ENCODE measurements at regions not wholly inside any gene's neighbourhood (a gene's known extent, or its start where the extent isn't known, plus 50 kb on each side); places are given as distances from the start of the nearest gene placed in this dataset.

DNA sequence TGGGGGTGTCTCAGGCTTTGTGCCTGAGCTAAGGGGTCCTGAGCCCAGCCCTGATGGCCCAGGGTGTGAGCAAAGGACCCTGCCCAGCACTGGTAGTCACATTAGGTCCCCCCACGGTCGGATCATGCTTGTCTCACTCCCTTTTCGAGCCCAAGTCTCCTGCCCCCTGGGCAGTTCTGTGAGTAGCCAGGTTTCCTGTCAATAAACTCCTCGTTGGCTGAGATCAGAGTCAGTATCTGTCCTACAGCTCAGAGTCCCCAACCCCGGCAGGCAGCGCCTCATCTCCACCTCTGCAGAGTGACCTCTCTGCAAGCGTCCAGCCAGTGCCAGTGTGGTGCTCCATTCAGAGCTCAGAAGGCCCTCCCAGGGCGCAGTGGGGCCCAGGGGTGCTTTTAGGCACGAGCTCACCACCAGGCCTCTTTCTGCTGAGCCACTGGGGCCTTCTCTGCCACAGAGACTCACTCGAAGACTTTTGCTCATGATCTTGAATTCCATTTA is 93.7 kb upstream of the PMEPA1 start:
- TF ChIP-seq, protein P1, sequence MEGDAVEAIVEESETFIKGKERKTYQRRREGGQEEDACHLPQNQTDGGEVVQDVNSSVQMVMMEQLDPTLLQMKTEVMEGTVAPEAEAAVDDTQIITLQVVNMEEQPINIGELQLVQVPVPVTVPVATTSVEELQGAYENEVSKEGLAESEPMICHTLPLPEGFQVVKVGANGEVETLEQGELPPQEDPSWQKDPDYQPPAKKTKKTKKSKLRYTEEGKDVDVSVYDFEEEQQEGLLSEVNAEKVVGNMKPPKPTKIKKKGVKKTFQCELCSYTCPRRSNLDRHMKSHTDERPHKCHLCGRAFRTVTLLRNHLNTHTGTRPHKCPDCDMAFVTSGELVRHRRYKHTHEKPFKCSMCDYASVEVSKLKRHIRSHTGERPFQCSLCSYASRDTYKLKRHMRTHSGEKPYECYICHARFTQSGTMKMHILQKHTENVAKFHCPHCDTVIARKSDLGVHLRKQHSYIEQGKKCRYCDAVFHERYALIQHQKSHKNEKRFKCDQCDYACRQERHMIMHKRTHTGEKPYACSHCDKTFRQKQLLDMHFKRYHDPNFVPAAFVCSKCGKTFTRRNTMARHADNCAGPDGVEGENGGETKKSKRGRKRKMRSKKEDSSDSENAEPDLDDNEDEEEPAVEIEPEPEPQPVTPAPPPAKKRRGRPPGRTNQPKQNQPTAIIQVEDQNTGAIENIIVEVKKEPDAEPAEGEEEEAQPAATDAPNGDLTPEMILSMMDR (conservative IDR thresholded peaks at IDR 0.05 in 1 of 2, IDR thresholded peaks at IDR 0.05 in 1 of 2; ENCODE audit: extremely low read depth in 1 of 2, insufficient read depth in 1 of 2, low read depth in 1 of 2, low read length in 2 of 2), result no peak
- TF ChIP-seq EZH2 (IDR thresholded peaks at IDR 0.05; ENCODE audit: borderline replicate concordance, low read length), result no peak
